ENCODE measurements at regions not wholly inside any gene's neighbourhood (a gene's known extent, or its start where the extent isn't known, plus 50 kb on each side); places are given as distances from the start of the nearest gene placed in this dataset.

- Histone ChIP-seq H2AFZ (ENCODE audit: insufficient read depth, low read depth, low read length, poor library complexity, severe bottlenecking) (no peak overlapping the region), H3K27me3 (ENCODE audit: control insufficient read depth in 2 of 2, insufficient read depth in 2 of 2, low read length in 2 of 2) (no peaks in the 10 kb centered on the region), H3K4me3 (replicated peaks in 1 of 3; ENCODE audit: low read depth in 2 of 3, low read length in 3 of 3) (no peak overlapping the region), H3K9ac (ENCODE audit: insufficient read depth, low read length, poor library complexity, severe bottlenecking) (no peak overlapping the region), H3K9me3 (replicated peaks in 1 of 2; ENCODE audit: control insufficient read depth in 1 of 2, insufficient read depth in 1 of 2, low read length in 2 of 2) (no peaks in the 10 kb centered on the region), H4K20me1 (ENCODE audit: insufficient read depth, low read length) (no peaks in the 10 kb centered on the region), H3K36me3 (replicated peaks in 1 of 2; ENCODE audit: control insufficient read depth in 1 of 2, insufficient read depth in 2 of 2, low read length in 2 of 2) (no peaks in the 10 kb centered on the region), H3K27ac (ENCODE audit: low read depth in 1 of 2, low read length in 2 of 2) (no peak overlapping the region), H3K79me2 (ENCODE audit: insufficient read depth, low read length) (no peaks in the 10 kb centered on the region), H3K4me2 (replicated peaks; ENCODE audit: extremely low read depth, low read length, poor library complexity, severe bottlenecking) (no peak overlapping the region), H3K4me1 (ENCODE audit: control insufficient read depth in 1 of 2, insufficient read depth in 2 of 2, low read length in 2 of 2) (peaks cover 0 to 5% of the 10 kb centered on the region in 2 donors)
- intact Hi-C loops (cut with micrococcal nuclease): no loop called here
- no peak overlapping the region for H3K4me3 Mint-ChIP-seq
- H3K36me3 Mint-ChIP-seq: no peaks in the 10 kb centered on the region
- peaks cover 0 to 7% (median 0%) of the 10 kb centered on the region in 7 donors for H3K9me3 Mint-ChIP-seq
- no peak for TF ChIP-seq CTCF (IDR thresholded peaks at IDR 0.05)
- no peak for DNase-seq
- H3K4me1 Mint-ChIP-seq: peaks cover 11% of the 10 kb centered on the region
- 91% methylated on average over 11 of the region's 11 CpGs for WGBS (ENCODE audit: insufficient coverage)
- H3K27ac Mint-ChIP-seq: no peak overlapping the region
- peaks cover 0 to 7% (median 4%) of the 10 kb centered on the region in 3 donors for H3K27me3 Mint-ChIP-seq (ENCODE audit: low read depth in 3 of 3)
These were observed 86.7 kb downstream of the PDGFA start for GRCh38 chr7:432933-433332.

GRCh38 chr7:433558-433957 lies 86.1 kb downstream of the PDGFA start:
- Histone ChIP-seq H3K4me3 (replicated peaks in 1 of 3; ENCODE audit: low read depth in 2 of 3, low read length in 3 of 3) (no peak overlapping the region), H3K4me2 (replicated peaks; ENCODE audit: extremely low read depth, low read length, poor library complexity, severe bottlenecking) (no peak overlapping the region), H3K79me2 (ENCODE audit: insufficient read depth, low read length) (no peaks in the 10 kb centered on the region), H2AFZ (ENCODE audit: insufficient read depth, low read depth, low read length, poor library complexity, severe bottlenecking) (no peak overlapping the region), H3K27me3 (ENCODE audit: control insufficient read depth in 2 of 2, insufficient read depth in 2 of 2, low read length in 2 of 2) (no peaks in the 10 kb centered on the region), H3K36me3 (replicated peaks in 1 of 2; ENCODE audit: control insufficient read depth in 1 of 2, insufficient read depth in 2 of 2, low read length in 2 of 2) (no peaks in the 10 kb centered on the region), H3K9ac (ENCODE audit: insufficient read depth, low read length, poor library complexity, severe bottlenecking) (no peak overlapping the region), H3K4me1 (ENCODE audit: control insufficient read depth in 1 of 2, insufficient read depth in 2 of 2, low read length in 2 of 2) (peaks cover 0 to 5% of the 10 kb centered on the region in 2 donors), H3K9me3 (replicated peaks in 1 of 2; ENCODE audit: control insufficient read depth in 1 of 2, insufficient read depth in 1 of 2, low read length in 2 of 2) (no peaks in the 10 kb centered on the region), H4K20me1 (ENCODE audit: insufficient read depth, low read length) (no peaks in the 10 kb centered on the region), H3K27ac (ENCODE audit: low read depth in 1 of 2, low read length in 2 of 2) (no peak overlapping the region)
- intact Hi-C loops (cut with micrococcal nuclease): no loop called here
- no peak for DNase-seq
- Mint-ChIP-seq H3K4me3 (no peak overlapping the region), H3K27me3 (ENCODE audit: low read depth in 3 of 3) (peaks cover 0 to 7% (median 4%) of the 10 kb centered on the region in 3 donors), H3K27ac (no peak overlapping the region), H3K9me3 (peaks cover 0 to 5% (median 0%) of the 10 kb centered on the region in 7 donors), H3K36me3 (no peaks in the 10 kb centered on the region), H3K4me1 (peaks cover 11% of the 10 kb centered on the region)
- 89% methylated on average over 9 of the region's 13 CpGs for WGBS (ENCODE audit: insufficient coverage)
- no peak for TF ChIP-seq CTCF (IDR thresholded peaks at IDR 0.05)

Measured in CD14-positive monocyte (primary cell).